Mucosa of rectum (tissue), 2 donors: ENCODE measurements at regions not wholly inside any gene's neighbourhood (a gene's known extent, or its start where the extent isn't known, plus 50 kb on each side); places are given as distances from the start of the nearest gene placed in this dataset.
A peak's percentile ranks its signal among the peaks of the same experiment; 100 is the strongest.

Source experiments
- H3K27ac ChIP-seq, 2 donors: one replicate each; pipeline ENCODE4 v1.7.0; 2013; ENCODE audit warnings: inconsistent platforms in 2 of 2, low read depth in 2 of 2, low read length in 2 of 2
- H3K27me3 ChIP-seq, 2 donors: one replicate each; pipeline ENCODE4 v1.7.0; 2013; ENCODE audit warnings: low read length in 2 of 2; ENCODE audit not compliant: control insufficient read depth in 2 of 2, insufficient read depth in 2 of 2
- H3K36me3 ChIP-seq, 2 donors: one replicate each; pipeline ENCODE4 v1.7.0; 2013; ENCODE audit warnings: low read length in 2 of 2; ENCODE audit not compliant: control insufficient read depth in 2 of 2, insufficient read depth in 2 of 2
- H3K4me1 ChIP-seq, 2 donors: one replicate each; pipeline ENCODE4 v1.7.0; 2013; ENCODE audit warnings: low read length in 2 of 2, mild to moderate bottlenecking in 1 of 2; ENCODE audit not compliant: control insufficient read depth in 2 of 2, insufficient read depth in 2 of 2
- H3K4me3 ChIP-seq, 2 donors: one replicate each; pipeline ENCODE4 v1.7.0; 2013; ENCODE audit warnings: low read length in 2 of 2
- H3K9ac ChIP-seq, 2 donors: one replicate each; pipeline ENCODE4 v1.7.0; 2013; ENCODE audit warnings: low read length in 2 of 2, low read depth in 1 of 2, mild to moderate bottlenecking in 1 of 2
- H3K9me3 ChIP-seq, 2 donors: one replicate each; pipeline ENCODE4 v1.7.0; 2013; ENCODE audit warnings: low read length in 2 of 2; ENCODE audit not compliant: control insufficient read depth in 2 of 2
- donor health status: healthy.
- donor health status: Normal muscosa, but diverticular disease.

- H3K27ac ChIP-seq = no peak overlapping the region
- H3K4me3 ChIP-seq = no peak overlapping the region
- no peaks in the 10 kb centered on the region for H3K4me1 ChIP-seq
- no peaks in the 10 kb centered on the region for H3K36me3 ChIP-seq
- no peaks in the 10 kb centered on the region for H3K27me3 ChIP-seq
- H3K9me3 ChIP-seq = no peaks in the 10 kb centered on the region
- no peak overlapping the region for H3K9ac ChIP-seq
These were observed 96.1 kb upstream of the DPT start for GRCh38 chr1:168825129-168825528.

- H3K27ac ChIP-seq = no peak overlapping the region
- H3K9ac ChIP-seq = no peak overlapping the region
- H3K4me3 ChIP-seq = no peak overlapping the region
- H3K27me3 ChIP-seq = no peaks in the 10 kb centered on the region
- H3K36me3 ChIP-seq = no peaks in the 10 kb centered on the region
- H3K9me3 ChIP-seq = no peaks in the 10 kb centered on the region
- no peaks in the 10 kb centered on the region for H3K4me1 ChIP-seq
These were observed 96.8 kb upstream of the DPT start for GRCh38 chr1:168825820-168826219.

- H3K36me3 ChIP-seq = no peaks in the 10 kb centered on the region
- no peaks in the 10 kb centered on the region for H3K4me1 ChIP-seq
- no peak overlapping the region for H3K4me3 ChIP-seq
- H3K9me3 ChIP-seq = no peaks in the 10 kb centered on the region
- no peak overlapping the region for H3K27ac ChIP-seq
- H3K9ac ChIP-seq = no peak overlapping the region
- no peaks in the 10 kb centered on the region for H3K27me3 ChIP-seq
These were observed 97.3 kb upstream of the DPT start for GRCh38 chr1:168826269-168826668.

GRCh38 chr1:168827557-168827956 lies 98.6 kb upstream of the DPT start:
- Histone ChIP-seq H3K36me3 (no peaks in the 10 kb centered on the region), H3K27ac (no peak overlapping the region), H3K27me3 (no peaks in the 10 kb centered on the region), H3K9me3 (no peaks in the 10 kb centered on the region), H3K4me3 (no peak overlapping the region), H3K9ac (no peak overlapping the region), H3K4me1 (peaks cover 4 to 6% of the 10 kb centered on the region in 2 donors)

GRCh38 chr1:168829876-168830275 lies 100.9 kb upstream of the DPT start:
- Histone ChIP-seq H3K27me3 (no peaks in the 10 kb centered on the region), H3K36me3 (no peaks in the 10 kb centered on the region), H3K4me1 (peaks cover 15 to 19% of the 10 kb centered on the region in 2 donors), H3K9me3 (no peaks in the 10 kb centered on the region), H3K9ac (no peak overlapping the region), H3K4me3 (no peak overlapping the region), H3K27ac (no peak overlapping the region)

- no peaks in the 10 kb centered on the region for H3K9me3 ChIP-seq
- H3K27ac ChIP-seq = no peak overlapping the region
- H3K4me1 ChIP-seq = peaks cover 15 to 19% of the 10 kb centered on the region in 2 donors
- H3K36me3 ChIP-seq = no peaks in the 10 kb centered on the region
- no peak overlapping the region for H3K9ac ChIP-seq
- no peaks in the 10 kb centered on the region for H3K27me3 ChIP-seq
- H3K4me3 ChIP-seq = no peak overlapping the region
These were observed 101.6 kb upstream of the DPT start for GRCh38 chr1:168830562-168830961.

GRCh38 chr1:168832661-168833060 lies 103.7 kb upstream of the DPT start:
- Histone ChIP-seq H3K4me3 (no peak overlapping the region), H3K9ac (no peak overlapping the region), H3K27ac (no peak overlapping the region), H3K36me3 (no peaks in the 10 kb centered on the region), H3K27me3 (no peaks in the 10 kb centered on the region), H3K4me1 (peaks cover 15 to 19% of the 10 kb centered on the region in 2 donors), H3K9me3 (no peaks in the 10 kb centered on the region)

- Histone ChIP-seq H3K9me3 (no peaks in the 10 kb centered on the region), H3K4me1 (peaks cover 15 to 19% of the 10 kb centered on the region in 2 donors), H3K9ac (no peak overlapping the region), H3K4me3 (no peak overlapping the region), H3K36me3 (no peaks in the 10 kb centered on the region), H3K27ac (peak overlapping the region; percentile 66 to 83), H3K27me3 (no peaks in the 10 kb centered on the region)
These were observed 104.4 kb upstream of the DPT start for GRCh38 chr1:168833362-168833761.

GRCh38 chr1:168833801-168834224 lies 104.8 kb upstream of the DPT start:
- peaks cover 15 to 19% of the 10 kb centered on the region in 2 donors for H3K4me1 ChIP-seq
- H3K9ac ChIP-seq = peak overlapping the region in 1 of 2 donors; percentile 23
- no peaks in the 10 kb centered on the region for H3K27me3 ChIP-seq
- no peaks in the 10 kb centered on the region for H3K9me3 ChIP-seq
- H3K36me3 ChIP-seq = no peaks in the 10 kb centered on the region
- no peak overlapping the region for H3K4me3 ChIP-seq
- H3K27ac ChIP-seq = peak overlapping the region; percentile 66 to 83

GRCh38 chr1:168834225-168834872 lies 105.3 kb upstream of the DPT start:
- no peaks in the 10 kb centered on the region for H3K36me3 ChIP-seq
- peak overlapping the region in 1 of 2 donors; percentile 20 for H3K4me3 ChIP-seq
- no peaks in the 10 kb centered on the region for H3K9me3 ChIP-seq
- peak overlapping the region in 1 of 2 donors; percentile 23 for H3K9ac ChIP-seq
- peaks cover 15 to 22% of the 10 kb centered on the region in 2 donors for H3K4me1 ChIP-seq
- peak overlapping the region; percentile 66 to 83 for H3K27ac ChIP-seq
- no peaks in the 10 kb centered on the region for H3K27me3 ChIP-seq
